CD4-positive, alpha-beta T cell treated with Interleukin-17A for 4 hours (primary cell): ENCODE measurements at regions not wholly inside any gene's neighbourhood (a gene's known extent, or its start where the extent isn't known, plus 50 kb on each side); places are given as distances from the start of the nearest gene placed in this dataset.
A peak's percentile ranks its signal among the peaks of the same experiment; 100 is the strongest.
"Not testable (repeated sequence)": the region's sequence is repeated elsewhere in the genome, so short reads cannot be mapped to it uniquely, and the experiment has no call there.

Experiments
- DNase-seq: peaks from one replicate; pipeline ENCODE4 v3.0.0-alpha.2; 2020; ENCODE audit warnings: mixed read lengths

DNA sequence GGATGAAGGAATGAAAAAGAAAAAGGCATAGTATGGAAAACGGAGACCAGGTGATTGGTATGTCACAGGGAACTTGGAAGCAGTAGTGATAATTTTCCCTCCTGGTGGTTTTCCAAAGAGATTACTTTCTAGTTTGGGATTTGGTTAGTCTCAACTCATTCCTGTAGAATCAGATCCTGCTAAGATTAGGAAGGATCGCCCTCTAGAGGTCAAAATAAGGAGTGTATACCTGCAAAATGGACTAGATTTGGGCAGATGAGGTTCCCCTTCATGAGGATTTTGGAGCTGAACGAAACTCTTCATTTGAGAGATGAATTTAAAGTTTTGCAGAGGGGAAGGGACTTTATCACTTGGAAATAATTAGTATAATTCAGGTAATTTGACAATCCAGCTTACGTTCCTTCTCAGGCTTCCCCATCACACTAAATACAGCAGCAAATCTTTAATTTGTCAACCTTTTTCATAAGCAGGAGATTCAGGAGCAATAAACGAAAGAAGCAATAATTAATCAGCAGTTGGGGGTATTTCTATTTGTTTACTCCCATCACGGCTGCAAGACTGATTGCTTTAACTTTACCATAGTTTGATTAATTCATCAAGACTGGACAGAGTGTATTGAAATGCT, 65.2 kb downstream of the CCDC195 start:
- peak; percentile 8 for DNase-seq

DNA sequence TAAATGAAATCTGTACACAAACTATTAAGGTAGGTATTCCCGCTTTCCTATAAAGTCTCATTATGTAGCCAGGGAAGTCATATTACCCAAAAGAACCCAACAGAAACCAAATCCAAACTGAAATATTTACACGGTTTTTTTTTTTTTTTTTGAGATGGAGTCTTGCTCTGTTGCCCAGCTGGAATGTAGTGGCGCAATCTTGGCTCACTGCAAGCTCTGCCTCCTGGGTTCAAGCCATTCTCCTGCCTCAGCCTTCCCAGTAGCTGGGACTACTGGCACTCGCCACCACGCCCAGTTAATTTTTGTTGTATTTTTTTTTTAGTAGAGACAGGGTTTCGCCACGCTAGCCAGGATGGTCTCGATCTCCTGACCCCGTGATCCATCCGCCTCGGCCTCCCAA, 62.5 kb upstream of the CUL3 start:
- DNase-seq, result not testable (repeated sequence)

DNA sequence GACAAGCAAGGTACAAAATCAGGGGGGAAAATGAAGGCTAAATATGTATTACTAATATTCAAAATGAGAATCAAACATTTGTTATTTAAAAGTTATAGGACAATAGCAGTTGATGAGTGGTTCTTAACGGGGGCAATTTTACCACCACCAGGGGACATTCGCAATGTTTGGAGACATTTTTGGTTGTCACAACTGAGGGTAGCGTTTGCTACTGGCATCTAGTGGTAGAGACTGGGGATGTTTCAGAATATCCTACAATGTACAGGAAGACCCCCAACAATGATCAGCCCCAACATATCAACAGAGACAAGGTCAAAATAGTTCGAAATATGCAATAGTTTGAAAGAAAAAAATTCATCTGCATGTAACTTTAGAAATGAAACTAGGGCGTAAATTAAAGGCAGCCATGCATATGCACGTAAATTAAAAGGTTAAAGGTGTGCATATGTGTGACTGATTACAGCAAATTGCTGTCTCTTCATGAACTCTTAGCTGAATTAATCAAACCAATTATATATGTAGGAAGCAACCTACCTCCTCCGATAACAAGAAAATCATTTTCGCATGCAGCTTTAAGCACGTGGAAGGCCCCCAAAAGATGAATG, 61.2 kb upstream of the CUL3 start:
- peak; percentile 6 for DNase-seq

DNA sequence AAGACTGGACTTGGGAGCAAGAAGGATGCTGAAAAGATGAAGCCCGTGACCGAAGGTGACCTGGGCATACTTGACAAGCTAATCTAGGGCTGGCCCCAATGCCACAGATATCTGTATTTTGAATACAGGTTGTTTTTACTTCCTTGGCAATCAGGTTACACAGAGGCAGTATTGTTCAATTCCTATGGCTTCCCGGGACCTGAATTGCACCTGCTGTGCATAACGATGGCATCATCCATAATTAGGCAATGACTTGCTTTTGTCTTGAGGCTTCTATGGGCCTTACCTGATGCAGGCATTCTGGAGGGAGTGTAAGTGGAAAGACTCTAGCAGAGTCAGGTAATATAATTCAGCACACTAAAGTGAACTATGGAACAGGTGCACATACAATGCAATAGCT, 60.6 kb upstream of the CUL3 start:
- no peak for DNase-seq

DNA sequence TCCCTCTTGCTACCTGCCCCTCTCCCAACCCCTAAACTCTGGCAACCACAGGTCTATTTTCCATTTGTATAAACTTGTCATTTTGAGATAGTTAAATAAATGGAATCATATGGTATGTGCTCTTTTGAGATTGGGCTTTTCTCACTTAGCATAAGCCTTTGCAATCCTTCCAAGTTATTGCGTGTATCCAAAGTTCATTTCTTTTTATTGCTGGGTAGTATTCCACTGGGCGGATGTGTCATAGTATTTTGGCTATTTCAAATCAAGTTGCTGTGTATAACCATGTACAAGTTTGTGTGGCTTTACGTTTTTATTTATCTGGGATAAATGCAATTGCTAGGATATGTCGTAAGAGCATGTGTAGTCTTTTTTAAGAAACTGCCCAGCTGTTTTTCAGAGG, 55.5 kb upstream of the CUL3 start:
- DNase-seq, result no peak

DNA sequence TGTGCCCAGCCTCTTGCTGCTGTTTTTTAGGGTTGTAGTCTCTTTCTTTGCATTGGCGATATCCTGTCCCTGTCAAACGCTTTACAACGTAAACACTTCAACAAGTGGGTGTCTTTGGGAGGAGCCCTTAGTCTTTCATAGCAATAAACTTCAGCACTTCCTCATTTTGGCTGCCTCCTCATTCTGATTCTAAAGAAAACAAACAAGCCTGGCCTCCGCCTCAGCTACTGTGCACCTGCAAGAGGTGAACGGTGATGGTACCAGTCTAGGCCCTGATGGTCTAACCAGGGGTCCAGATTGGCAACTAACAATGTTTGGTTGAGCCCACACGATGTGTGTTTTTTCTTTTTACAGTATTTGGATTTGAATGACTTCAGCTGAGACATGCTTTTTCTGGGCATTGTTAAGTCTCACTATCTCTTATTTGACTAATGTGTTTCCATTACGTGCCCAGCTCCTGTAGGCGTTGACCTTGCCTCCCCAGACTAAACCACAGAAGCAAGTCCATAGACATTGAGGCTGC, 53.2 kb upstream of the CUL3 start:
- DNase-seq, result peak; percentile 20
